Erythroblast (primary cell): ENCODE measurements at regions not wholly inside any gene's neighbourhood (a gene's known extent, or its start where the extent isn't known, plus 50 kb on each side); places are given as distances from the start of the nearest gene placed in this dataset.

Experiments used
- GATA1 ChIP-seq: IDR thresholded peaks from 2 replicates; pipeline ENCODE4 v1.6.1; 2011; ENCODE audit warnings: low read depth, mild to moderate bottlenecking, control low read depth, low read length, moderate library complexity
- POLR2A ChIP-seq: IDR thresholded peaks from 2 replicates; pipeline ENCODE4 v1.6.1; 2011; ENCODE audit warnings: mild to moderate bottlenecking, low read length

GRCh38 chr20:48100483-48100882, 315.2 kb upstream of the SULF2 start:
- TF ChIP-seq POLR2A (no peak), GATA1 (no peak)
